NCI-H446 treated with DMSO at 0.1 percent for 48 hours (cell line): ENCODE measurements at regions not wholly inside any gene's neighbourhood (a gene's known extent, or its start where the extent isn't known, plus 50 kb on each side); places are given as distances from the start of the nearest gene placed in this dataset.

Experiments used
- DNase-seq: peaks from one replicate; lab custom pipeline; 2025; lab: John Stamatoyannopoulos, UW

GRCh38 chr15:95290176-95290974, 1040.1 kb upstream of the NR2F2 start:
- DNase-seq: no peak

- no peak for DNase-seq
Observed at GRCh38 chr15:95291898-95292472, 1038.5 kb upstream of the NR2F2 start.

GRCh38 chr15:95292785-95293450, 1037.6 kb upstream of the NR2F2 start:
- DNase-seq: no peak

DNA sequence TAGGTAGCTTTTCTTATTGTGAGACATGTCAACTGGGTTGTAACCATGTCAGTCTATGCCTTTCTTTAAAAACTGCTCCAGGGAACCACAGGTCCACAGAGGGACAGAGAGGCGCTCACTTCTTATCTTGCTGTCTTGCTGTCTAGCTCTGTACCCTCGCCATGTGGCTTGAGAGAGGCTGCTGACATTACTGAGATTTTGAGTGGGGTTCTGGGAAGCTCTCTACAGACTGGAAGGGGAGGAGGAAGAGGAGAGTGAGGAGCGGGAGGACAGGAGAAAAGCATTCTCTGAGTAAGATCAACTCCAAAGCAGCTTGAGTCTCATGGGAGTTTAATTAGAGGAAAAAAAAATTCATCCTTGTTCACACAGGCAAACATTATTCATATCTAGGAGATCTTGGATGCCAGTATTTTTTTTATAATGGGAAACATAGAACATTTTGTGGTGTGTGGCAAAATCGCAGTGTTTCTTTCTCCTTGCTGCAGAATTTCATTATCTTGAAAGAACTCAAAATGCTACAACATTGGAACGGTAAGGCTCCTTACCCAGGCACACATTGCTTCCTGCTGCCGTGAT, 1037.0 kb upstream of the NR2F2 start:
- no peak for DNase-seq

GRCh38 chr15:95295363-95295762, 1035.1 kb upstream of the NR2F2 start:
- DNase-seq: no peak

GRCh38 chr15:95295896-95296625, 1034.4 kb upstream of the NR2F2 start:
- no peak for DNase-seq

GRCh38 chr15:95296643-95297042, 1033.9 kb upstream of the NR2F2 start:
- DNase-seq: no peak

GRCh38 chr15:95298729-95299128, 1031.8 kb upstream of the NR2F2 start:
- no peak for DNase-seq

DNA sequence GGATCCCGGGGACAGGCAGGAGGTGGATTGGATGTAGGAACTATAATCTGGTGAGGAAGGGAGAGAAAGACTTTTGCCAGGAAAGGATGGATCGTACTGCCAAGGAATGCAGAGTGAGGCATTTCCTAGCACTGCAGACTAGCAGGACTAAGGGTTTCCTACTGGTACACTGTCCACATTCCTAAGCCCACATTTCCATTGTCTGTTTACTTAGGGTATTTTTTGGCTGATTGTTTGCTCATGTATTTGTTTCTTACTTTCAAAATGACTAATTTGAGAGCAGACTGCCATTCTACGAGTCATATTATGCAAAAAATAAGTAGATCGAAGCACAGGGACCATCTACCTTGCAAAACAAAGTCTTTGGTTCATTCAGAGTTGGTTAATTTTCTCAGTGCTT, 1029.5 kb upstream of the NR2F2 start:
- DNase-seq: no peak

- DNase-seq: no peak
Observed at GRCh38 chr15:95302206-95302605, 1028.3 kb upstream of the NR2F2 start.

DNA sequence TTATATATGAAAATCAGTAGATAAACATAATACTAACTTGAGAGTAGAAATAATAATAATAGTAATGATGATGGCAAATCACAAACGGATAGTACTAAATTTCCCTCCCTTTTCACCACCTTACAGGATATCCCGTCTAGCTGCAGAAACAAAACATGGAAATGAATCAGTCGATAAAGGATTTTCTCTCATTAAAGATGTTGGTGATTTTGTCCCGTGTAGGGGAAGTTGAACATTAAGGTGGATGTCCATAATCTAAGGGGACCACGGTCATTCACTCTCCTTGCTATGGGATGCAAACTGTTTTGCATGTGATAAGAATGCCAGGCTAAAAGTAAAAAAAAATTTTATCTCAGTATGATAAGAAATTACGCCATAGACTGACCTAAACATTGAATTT, 1027.7 kb upstream of the NR2F2 start:
- DNase-seq: no peak

GRCh38 chr15:95303713-95304112, 1026.8 kb upstream of the NR2F2 start:
- DNase-seq: no peak

- DNase-seq: no peak
Observed at GRCh38 chr15:95304151-95304946, 1026.2 kb upstream of the NR2F2 start.

DNA sequence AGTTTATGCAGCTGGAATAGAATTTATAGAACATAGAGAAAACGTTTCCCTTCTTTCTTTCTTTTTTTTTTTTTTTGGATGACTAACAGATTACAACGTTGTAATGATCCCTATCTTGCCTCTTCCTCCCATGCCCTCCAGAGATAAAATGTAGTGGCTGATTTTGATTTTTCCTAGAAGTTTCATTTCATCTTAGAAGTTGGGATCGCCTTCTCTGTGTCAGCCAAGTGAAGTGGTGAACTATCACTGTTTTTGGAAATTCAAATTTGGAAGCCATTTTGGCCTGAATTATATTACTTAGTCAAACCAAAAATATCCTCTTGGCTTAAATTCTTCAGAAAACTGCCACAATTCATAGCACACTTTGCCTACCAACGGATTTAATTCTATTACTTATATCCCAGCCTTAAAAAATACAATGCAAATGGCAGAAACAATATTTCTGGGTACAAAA, 1025.5 kb upstream of the NR2F2 start:
- no peak for DNase-seq

DNA sequence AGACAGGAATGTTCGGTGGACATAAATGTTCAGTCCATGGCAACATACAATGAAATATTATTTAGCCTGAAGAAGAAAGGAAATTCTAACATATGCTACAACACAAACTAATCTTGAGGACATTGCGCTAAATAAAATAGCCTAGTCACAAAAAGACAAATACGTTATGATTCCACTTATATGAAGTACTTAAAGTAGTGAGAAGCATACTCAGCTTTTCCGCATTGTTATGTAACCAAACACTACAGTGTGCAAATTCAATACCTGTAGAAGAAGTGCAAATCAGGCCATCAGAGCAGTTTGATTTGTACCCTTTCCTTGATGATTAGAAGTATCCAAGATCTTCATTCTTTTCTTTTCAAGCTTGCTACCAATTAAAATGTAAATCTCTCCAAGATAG, 1023.4 kb upstream of the NR2F2 start:
- DNase-seq: no peak

DNA sequence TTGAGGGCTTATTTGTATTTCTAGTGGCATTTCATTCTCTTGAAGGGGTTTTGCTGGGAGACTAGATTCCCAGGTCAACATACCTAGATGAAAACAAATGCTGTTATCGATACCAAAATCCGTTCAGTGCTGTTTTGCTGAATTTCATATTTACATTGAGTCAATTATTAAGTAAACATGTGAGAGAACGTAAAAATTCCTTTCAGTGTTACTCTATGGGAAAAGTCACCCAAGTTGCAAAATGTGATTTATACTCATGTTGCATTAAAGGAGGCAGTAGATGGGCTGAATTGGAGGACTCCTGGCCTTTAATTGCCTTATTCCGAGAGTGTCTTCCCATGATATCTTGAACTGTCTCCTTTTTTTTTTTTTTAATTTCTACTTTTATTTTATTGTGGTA, 1011.3 kb upstream of the NR2F2 start:
- no peak for DNase-seq

DNA sequence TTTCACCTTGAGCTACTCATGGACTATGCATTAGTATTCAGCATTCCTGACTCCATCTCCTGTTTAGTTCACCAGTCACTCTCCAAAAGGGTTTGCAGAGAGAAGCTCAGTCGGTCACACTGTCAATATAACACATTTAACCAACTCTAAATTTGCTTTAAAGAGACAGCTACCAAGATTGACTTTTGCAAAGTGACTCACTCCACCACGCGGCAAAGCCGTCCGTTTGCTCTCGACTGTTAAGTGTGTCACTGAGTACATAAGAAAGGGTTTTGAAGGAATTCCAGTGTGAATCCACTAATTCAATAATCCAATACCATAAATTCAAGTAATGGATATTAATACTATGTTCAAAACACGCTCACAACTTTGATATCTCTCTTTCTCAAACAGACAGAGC, 1006.7 kb upstream of the NR2F2 start:
- DNase-seq: no peak

DNA sequence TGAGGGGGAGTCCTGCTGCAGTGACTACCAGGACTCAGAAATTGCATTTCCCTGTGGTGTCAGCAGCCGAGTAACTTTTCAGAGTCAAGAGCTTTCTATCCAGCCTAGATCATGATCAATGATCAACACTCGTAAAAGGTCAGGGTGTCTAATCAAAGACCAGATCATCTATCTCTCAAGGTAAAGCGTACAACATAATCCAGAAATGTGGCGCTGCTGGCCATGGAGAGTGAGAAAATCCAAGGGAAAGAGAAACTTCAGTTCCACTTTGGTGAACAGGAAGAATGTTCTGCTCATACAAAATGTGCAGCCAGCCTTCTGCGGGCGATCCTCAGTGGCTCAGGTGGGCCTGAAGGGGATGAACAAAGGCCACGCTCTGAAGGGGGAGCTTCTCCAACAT, 1005.8 kb upstream of the NR2F2 start:
- DNase-seq: no peak

DNA sequence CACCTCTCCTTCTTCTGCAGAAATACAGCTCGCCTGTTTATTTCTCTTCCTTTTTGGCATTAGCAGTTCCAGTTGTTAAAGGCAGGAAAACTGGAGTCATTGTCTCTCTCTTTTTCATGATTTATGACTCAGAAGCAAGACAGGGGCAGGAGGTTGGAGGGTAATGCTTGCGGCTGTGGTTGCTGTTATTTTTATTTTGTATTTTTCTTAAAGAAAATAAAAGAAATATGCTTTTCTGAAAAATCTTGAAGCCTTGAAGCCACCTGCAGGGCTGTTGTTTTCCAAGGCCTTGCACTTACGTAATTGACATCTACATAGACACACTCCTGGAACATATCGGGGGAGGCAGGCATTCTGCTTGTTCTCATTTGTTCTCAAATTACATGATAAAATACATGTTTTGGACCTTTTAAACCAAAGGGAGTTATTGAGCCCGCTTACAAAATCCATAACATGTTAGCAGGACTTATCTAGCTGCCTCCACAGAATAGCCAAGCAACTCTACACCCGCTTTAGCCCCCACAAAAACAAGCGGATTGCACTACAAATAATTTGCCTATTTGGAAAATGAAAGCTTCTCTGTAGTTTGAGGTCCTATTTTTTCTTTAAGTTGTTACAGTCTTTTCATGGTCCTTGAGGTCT, 1004.6 kb upstream of the NR2F2 start:
- no peak for DNase-seq

- DNase-seq: no peak
Observed at GRCh38 chr15:95326431-95327182, 1003.9 kb upstream of the NR2F2 start.
